Mucosa of descending colon (tissue), 3 donors: ENCODE measurements at regions not wholly inside any gene's neighbourhood (a gene's known extent, or its start where the extent isn't known, plus 50 kb on each side); places are given as distances from the start of the nearest gene placed in this dataset.

Experiments used
- ATAC-seq: fragments of 200-7000 bp; cut with Tn5 transposase; one replicate; pipeline ENCODE4 v1.9.1; 2020; ENCODE audit warnings: mild to moderate bottlenecking, moderate library complexity
- DNase-seq, 3 donors: peaks; one replicate each; pipeline ENCODE4 v3.0.0-alpha.2; 2020
- H3K36me3 ChIP-seq: fragments of 200-600 bp; one replicate; pipeline ENCODE4 v1.8.0; 2021; ENCODE audit warnings: low read depth, mild to moderate bottlenecking
- H3K4me1 ChIP-seq: fragments of 200-600 bp; one replicate; pipeline ENCODE4 v1.8.0; 2021; ENCODE audit warnings: low read depth, mild to moderate bottlenecking
- H3K4me3 ChIP-seq: fragments of 200-600 bp; one replicate; pipeline ENCODE4 v1.8.0; 2021; ENCODE audit warnings: mild to moderate bottlenecking
- H3K9me3 ChIP-seq: fragments of 200-600 bp; one replicate; pipeline ENCODE4 v1.8.0; 2021; ENCODE audit warnings: mild to moderate bottlenecking
- intact Hi-C, 2 donors: fragments of 100-400 bp; cut with DNase I in 1 of 2; cut with micrococcal nuclease in 1 of 2; formaldehyde crosslinking; loops; one replicate each; pipeline versions ENCODE4 v1.11.0 to v1.11.1; 2022; cut with DNase I, micrococcal nuclease
- TF ChIP-seq, protein P1 (sequence below): fragments of 200-600 bp; IDR thresholded peaks from one replicate; pipeline ENCODE4 v1.8.0; 2022; ENCODE audit warnings: antibody characterized with exemption, mild to moderate bottlenecking
- donor health status: DM: no; HTN: no; CAD: no; lungs with moderate emphysema.
- donor health status: DM: no; HTN: no; CAD: no.
- donor health status: DM: no; HTN: yes; CAD: no.

DNA sequence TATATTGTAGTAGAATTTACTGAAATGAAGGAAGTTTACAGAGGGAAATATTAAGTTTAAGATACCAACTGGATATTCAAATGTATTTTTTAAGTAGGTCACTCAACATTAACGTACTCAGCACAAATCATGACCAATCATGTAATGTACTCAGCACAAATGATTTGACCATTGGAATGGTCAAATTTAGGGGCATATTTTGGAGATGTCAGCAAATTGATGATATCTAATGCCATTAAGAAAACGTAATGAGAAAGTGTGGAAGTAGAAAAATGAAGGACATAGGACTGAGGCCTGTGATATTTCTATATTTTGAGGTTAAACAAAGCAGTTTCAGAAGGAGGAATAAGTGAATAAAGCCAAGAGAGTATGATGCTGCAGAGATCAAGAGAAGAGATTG, 334.8 kb downstream of the KIF2B start:
- ATAC-seq: no peak
- no peaks in the 10 kb centered on the region for H3K4me1 ChIP-seq
- intact Hi-C loops: no loop called here

DNA sequence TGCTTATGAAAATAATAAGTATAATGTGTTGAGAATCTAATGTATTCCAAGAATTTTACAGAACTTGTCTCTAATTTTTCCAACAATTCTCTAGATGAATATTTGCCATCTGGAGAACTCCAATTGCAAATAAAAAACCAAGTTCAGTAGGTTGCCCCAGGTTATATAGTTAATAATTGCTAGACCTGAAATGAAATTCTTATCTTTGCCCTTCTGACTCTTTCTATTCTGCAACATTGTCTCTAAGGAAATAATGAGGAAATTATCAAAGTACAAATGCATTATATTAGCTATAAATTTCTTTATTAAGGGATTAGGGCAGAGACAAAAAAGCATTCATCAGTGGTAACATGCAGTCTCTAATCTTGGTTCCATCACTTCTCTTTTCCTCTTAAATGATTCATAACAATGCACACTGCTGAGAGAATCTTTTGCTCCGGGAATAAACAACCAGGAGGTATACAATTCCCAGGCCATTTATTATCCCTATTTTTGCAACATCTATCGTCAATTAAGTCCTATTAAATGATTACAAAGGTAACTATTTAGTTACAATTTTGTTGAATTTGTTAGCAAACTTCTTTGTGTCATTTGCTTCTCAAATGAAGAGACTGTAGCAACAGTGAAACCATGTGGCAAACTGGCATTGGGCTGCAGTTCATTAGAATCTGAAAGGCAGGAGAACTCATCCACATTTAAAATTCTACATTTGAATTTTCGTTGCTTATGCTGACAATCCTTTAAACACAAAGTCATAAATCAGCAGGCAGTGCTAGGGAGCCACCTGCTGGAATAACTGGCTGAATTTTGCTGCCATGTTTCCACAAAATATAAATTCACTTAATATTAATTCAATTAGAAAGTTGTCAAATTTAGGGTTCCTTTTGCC, 349.6 kb downstream of the KIF2B start:
- peak in 1 of 3 donors; percentile 4 for DNase-seq
- Histone ChIP-seq H3K4me1 (no peaks in the 10 kb centered on the region), H3K4me3 (no peak overlapping the region), H3K9me3 (no peaks in the 10 kb centered on the region), H3K36me3 (no peaks in the 10 kb centered on the region)
- TF ChIP-seq, protein P1, sequence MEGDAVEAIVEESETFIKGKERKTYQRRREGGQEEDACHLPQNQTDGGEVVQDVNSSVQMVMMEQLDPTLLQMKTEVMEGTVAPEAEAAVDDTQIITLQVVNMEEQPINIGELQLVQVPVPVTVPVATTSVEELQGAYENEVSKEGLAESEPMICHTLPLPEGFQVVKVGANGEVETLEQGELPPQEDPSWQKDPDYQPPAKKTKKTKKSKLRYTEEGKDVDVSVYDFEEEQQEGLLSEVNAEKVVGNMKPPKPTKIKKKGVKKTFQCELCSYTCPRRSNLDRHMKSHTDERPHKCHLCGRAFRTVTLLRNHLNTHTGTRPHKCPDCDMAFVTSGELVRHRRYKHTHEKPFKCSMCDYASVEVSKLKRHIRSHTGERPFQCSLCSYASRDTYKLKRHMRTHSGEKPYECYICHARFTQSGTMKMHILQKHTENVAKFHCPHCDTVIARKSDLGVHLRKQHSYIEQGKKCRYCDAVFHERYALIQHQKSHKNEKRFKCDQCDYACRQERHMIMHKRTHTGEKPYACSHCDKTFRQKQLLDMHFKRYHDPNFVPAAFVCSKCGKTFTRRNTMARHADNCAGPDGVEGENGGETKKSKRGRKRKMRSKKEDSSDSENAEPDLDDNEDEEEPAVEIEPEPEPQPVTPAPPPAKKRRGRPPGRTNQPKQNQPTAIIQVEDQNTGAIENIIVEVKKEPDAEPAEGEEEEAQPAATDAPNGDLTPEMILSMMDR: no peak
- intact Hi-C loops: no loop called here
- no peak for ATAC-seq

More for the DNA sequence above, 334.8 kb downstream of the KIF2B start:
- Histone ChIP-seq H3K9me3 (peaks cover 10% of the 10 kb centered on the region), H3K4me3 (no peak overlapping the region), H3K36me3 (no peaks in the 10 kb centered on the region)
- TF ChIP-seq, protein P1: no peak
- no peak for DNase-seq

DNA sequence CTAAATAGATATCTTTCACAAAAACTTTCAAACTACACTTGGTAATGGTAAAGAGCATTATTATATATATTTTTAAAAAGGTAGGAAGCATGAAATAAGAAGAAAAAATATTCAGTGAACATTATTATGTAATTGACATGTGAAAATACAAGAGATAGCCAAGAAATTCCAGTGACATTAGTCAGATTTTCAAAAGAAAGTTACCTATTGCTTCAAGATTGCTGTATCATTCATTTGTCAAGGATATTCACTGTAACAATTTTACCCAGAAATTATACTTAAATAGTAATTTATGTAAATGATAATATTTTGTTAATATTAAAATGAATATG, 350.2 kb downstream of the KIF2B start:
- Histone ChIP-seq H3K36me3 (no peaks in the 10 kb centered on the region), H3K4me3 (no peak overlapping the region), H3K9me3 (no peaks in the 10 kb centered on the region), H3K4me1 (no peaks in the 10 kb centered on the region)
- intact Hi-C loops: no loop called here
- DNase-seq (no peak), ATAC-seq (no peak)
- TF ChIP-seq, protein P1: no peak

DNA sequence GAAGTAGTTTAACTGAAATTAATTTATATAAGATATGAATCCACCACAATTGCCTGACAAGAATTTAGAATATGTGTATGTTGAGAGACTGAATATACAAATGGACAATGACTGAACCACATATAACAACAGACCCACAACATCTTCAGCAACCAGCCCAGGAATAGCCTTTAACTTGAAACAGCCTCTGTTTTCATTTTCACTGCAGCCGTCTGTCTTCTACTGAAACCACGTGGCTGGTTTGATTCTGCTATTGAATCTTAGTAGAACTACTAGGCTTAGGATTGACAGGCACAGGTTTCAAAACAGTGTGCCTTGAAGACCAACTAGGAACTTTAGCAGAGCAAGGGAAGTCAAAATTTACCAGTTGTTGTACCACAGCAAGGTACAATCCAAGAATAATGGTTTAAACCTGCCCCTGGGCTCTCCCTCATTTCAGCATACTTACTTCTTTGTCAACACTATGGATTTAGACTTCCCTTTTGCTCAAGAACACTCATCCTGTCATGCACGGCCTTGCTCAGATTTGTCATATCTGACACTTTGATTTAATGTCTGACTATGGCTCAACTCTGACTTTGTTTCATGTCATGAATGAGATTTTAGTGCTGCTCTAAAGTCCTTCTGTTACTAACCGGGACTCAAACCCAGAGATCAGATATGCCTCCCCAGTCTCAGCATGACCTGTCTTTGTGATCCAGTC, 355.0 kb downstream of the KIF2B start:
- H3K4me3 ChIP-seq: no peak overlapping the region
- intact Hi-C loops: no loop called here
- no peaks in the 10 kb centered on the region for H3K9me3 ChIP-seq
- H3K36me3 ChIP-seq: no peaks in the 10 kb centered on the region
- TF ChIP-seq, protein P1: no peak
- ATAC-seq (no peak), DNase-seq (no peak)
- H3K4me1 ChIP-seq: no peaks in the 10 kb centered on the region

DNA sequence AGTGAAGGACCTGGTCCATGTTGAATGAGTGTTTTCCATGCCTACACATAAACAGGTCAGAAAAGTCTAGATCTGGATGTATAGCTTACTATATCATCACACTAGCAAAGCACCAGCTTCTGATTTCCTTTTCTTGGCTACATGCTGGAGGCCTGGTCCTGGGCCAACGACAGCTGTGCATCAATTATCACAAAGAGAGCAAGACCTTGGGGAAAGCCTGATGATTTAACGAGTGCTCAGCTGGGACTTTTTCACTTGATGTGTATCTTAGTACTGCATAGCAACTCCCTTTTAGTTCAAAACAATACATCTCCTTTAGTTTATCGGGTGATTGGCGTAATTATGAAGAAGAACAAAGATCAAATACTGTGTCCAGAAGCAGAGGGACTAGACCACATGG, 358.2 kb downstream of the KIF2B start:
- peaks cover 7% of the 10 kb centered on the region for H3K9me3 ChIP-seq
- ATAC-seq: no peak
- intact Hi-C loops: no loop called here
- H3K36me3 ChIP-seq: no peaks in the 10 kb centered on the region
- TF ChIP-seq, protein P1: no peak
- no peak for DNase-seq
- no peaks in the 10 kb centered on the region for H3K4me1 ChIP-seq
- no peak overlapping the region for H3K4me3 ChIP-seq
